Gastrocnemius medialis (tissue), 4 donors: ENCODE measurements at regions not wholly inside any gene's neighbourhood (a gene's known extent, or its start where the extent isn't known, plus 50 kb on each side); places are given as distances from the start of the nearest gene placed in this dataset.

ENCODE experiments used
- CTCF ChIP-seq, 5 experiments: fragments of 450-650 bp in 3 of 5; fragments of 200-600 bp in 2 of 5; sonication (generic) in 2 of 5; IDR thresholded peaks in 4 of 5; conservative IDR thresholded peaks in 1 of 5; 1 replicate in 4 of 5; 2 replicates in 1 of 5; pipeline ENCODE4 v1.5.1; 2016 to 2019; ENCODE audit warnings: antibody characterized with exemption in 5 of 5, mild to moderate bottlenecking in 3 of 5, moderate library complexity in 3 of 5
- POLR2A ChIP-seq, 2 donors: fragments of 450-650 bp; IDR thresholded peaks; one replicate each; pipeline ENCODE4 v1.6.1; 2017; ENCODE audit warnings: antibody characterized with exemption in 2 of 2, mild to moderate bottlenecking in 2 of 2, moderate library complexity in 2 of 2

GRCh38 chr10:56178210-56178609 lies 182.8 kb downstream of the ZWINT start:
- TF ChIP-seq POLR2A (IDR thresholded peaks at IDR 0.05) (no peak), CTCF (IDR thresholded peaks at IDR 0.05 in 4 of 5, conservative IDR thresholded peaks at IDR 0.05 in 1 of 5) (no peak)
